ENCODE measurements at regions not wholly inside any gene's neighbourhood (a gene's known extent, or its start where the extent isn't known, plus 50 kb on each side); places are given as distances from the start of the nearest gene placed in this dataset.

GRCh38 chr4:26106776-26107175 lies 192.8 kb downstream of the SMIM20 start:
- H3K27ac ChIP-seq (ENCODE audit: low read depth, low read length, poor library complexity, severe bottlenecking) = no peak overlapping the region
- no peak overlapping the region for H2AFZ ChIP-seq (ENCODE audit: low read length)
- H3K4me1 ChIP-seq (ENCODE audit: insufficient read depth, low read length, severe bottlenecking) = no peaks in the 10 kb centered on the region
- no peaks in the 10 kb centered on the region for H3K9me2 ChIP-seq (ENCODE audit: low read depth, low read length)
- H3F3A ChIP-seq (ENCODE audit: insufficient read depth, low read length) = no peaks in the 10 kb centered on the region
- H4K20me1 ChIP-seq (ENCODE audit: insufficient read depth, low read length) = no peaks in the 10 kb centered on the region
- H3K4me3 ChIP-seq (ENCODE audit: low read depth, low read length, poor library complexity, severe bottlenecking) = no peak overlapping the region
- H3K9ac ChIP-seq (ENCODE audit: low read length) = no peak overlapping the region
- H3K27me3 ChIP-seq (ENCODE audit: insufficient read depth, low read length) = no peaks in the 10 kb centered on the region
- no peak for TF ChIP-seq CTCF (IDR thresholded peaks at IDR 0.05; ENCODE audit: low read length)
- no peak for TF ChIP-seq EZH2 (IDR thresholded peaks at IDR 0.05; ENCODE audit: borderline replicate concordance, low read length)
- H3K36me3 ChIP-seq (ENCODE audit: insufficient read depth, low read length) = no peaks in the 10 kb centered on the region
- no peaks in the 10 kb centered on the region for H3K79me2 ChIP-seq (ENCODE audit: insufficient read depth, low read length)
- H3K9me3 ChIP-seq (ENCODE audit: low read length) = no peaks in the 10 kb centered on the region
- H3K4me2 ChIP-seq (ENCODE audit: low read length) = no peak overlapping the region

DNA sequence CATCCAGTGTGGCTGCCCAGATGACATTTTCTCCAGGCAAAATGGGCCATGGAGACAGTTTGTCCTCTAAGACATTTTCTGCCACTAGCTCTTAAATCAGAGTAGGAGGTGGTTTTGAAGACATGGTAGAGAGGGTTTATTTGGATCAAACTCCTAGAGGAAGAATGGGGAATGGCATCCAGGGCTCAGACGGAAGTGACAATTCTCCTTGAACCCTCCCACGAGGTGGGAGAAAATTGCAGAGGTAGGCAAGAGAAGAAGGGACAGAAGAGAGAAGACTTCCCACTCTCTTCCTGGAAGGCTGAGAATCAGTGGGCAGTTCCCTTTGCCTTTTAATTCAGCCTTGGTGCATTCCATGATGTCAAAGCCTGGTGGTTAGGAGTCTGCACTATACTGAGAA lies 194.0 kb downstream of the SMIM20 start:
- H3K79me2 ChIP-seq (ENCODE audit: insufficient read depth, low read length) = no peaks in the 10 kb centered on the region
- no peaks in the 10 kb centered on the region for H3K36me3 ChIP-seq (ENCODE audit: insufficient read depth, low read length)
- H3K9me2 ChIP-seq (ENCODE audit: low read depth, low read length) = no peaks in the 10 kb centered on the region
- no peak overlapping the region for H3K4me3 ChIP-seq (ENCODE audit: low read depth, low read length, poor library complexity, severe bottlenecking)
- H3K27me3 ChIP-seq (ENCODE audit: insufficient read depth, low read length) = no peaks in the 10 kb centered on the region
- H2AFZ ChIP-seq (ENCODE audit: low read length) = no peak overlapping the region
- no peak overlapping the region for H3K27ac ChIP-seq (ENCODE audit: low read depth, low read length, poor library complexity, severe bottlenecking)
- no peaks in the 10 kb centered on the region for H3K4me1 ChIP-seq (ENCODE audit: insufficient read depth, low read length, severe bottlenecking)
- no peak overlapping the region for H3K9ac ChIP-seq (ENCODE audit: low read length)
- no peaks in the 10 kb centered on the region for H4K20me1 ChIP-seq (ENCODE audit: insufficient read depth, low read length)
- H3F3A ChIP-seq (ENCODE audit: insufficient read depth, low read length) = no peaks in the 10 kb centered on the region
- H3K9me3 ChIP-seq (ENCODE audit: low read length) = no peaks in the 10 kb centered on the region
- TF ChIP-seq CTCF (IDR thresholded peaks at IDR 0.05; ENCODE audit: low read length) = no peak
- no peak for TF ChIP-seq EZH2 (IDR thresholded peaks at IDR 0.05; ENCODE audit: borderline replicate concordance, low read length)
- H3K4me2 ChIP-seq (ENCODE audit: low read length) = no peak overlapping the region

- H3K4me2 ChIP-seq (ENCODE audit: low read length) = no peak overlapping the region
- no peaks in the 10 kb centered on the region for H3F3A ChIP-seq (ENCODE audit: insufficient read depth, low read length)
- H2AFZ ChIP-seq (ENCODE audit: low read length) = no peak overlapping the region
- no peak overlapping the region for H3K9ac ChIP-seq (ENCODE audit: low read length)
- H3K9me3 ChIP-seq (ENCODE audit: low read length) = no peaks in the 10 kb centered on the region
- H3K79me2 ChIP-seq (ENCODE audit: insufficient read depth, low read length) = no peaks in the 10 kb centered on the region
- H3K4me3 ChIP-seq (ENCODE audit: low read depth, low read length, poor library complexity, severe bottlenecking) = no peak overlapping the region
- no peaks in the 10 kb centered on the region for H4K20me1 ChIP-seq (ENCODE audit: insufficient read depth, low read length)
- no peaks in the 10 kb centered on the region for H3K36me3 ChIP-seq (ENCODE audit: insufficient read depth, low read length)
- H3K4me1 ChIP-seq (ENCODE audit: insufficient read depth, low read length, severe bottlenecking) = no peaks in the 10 kb centered on the region
- H3K27me3 ChIP-seq (ENCODE audit: insufficient read depth, low read length) = no peaks in the 10 kb centered on the region
- TF ChIP-seq EZH2 (IDR thresholded peaks at IDR 0.05; ENCODE audit: borderline replicate concordance, low read length) = no peak
- TF ChIP-seq CTCF (IDR thresholded peaks at IDR 0.05; ENCODE audit: low read length) = no peak
- no peak overlapping the region for H3K27ac ChIP-seq (ENCODE audit: low read depth, low read length, poor library complexity, severe bottlenecking)
- H3K9me2 ChIP-seq (ENCODE audit: low read depth, low read length) = no peaks in the 10 kb centered on the region
Measured at GRCh38 chr4:26110493-26110892, 196.5 kb downstream of the SMIM20 start.

All from OCI-LY1 (cell line).